HG03558 (cell line): ENCODE measurements at regions not wholly inside any gene's neighbourhood (a gene's known extent, or its start where the extent isn't known, plus 50 kb on each side); places are given as distances from the start of the nearest gene placed in this dataset.

Source experiments
- ATAC-seq: cut with Tn5 transposase; IDR thresholded peaks from one replicate; pipeline ENCODE4 v1.9.1; 2021; ENCODE audit warnings: moderate number of reproducible peaks; ENCODE audit not compliant: unreplicated experiment; ENCODE audit errors: extremely low read depth

DNA sequence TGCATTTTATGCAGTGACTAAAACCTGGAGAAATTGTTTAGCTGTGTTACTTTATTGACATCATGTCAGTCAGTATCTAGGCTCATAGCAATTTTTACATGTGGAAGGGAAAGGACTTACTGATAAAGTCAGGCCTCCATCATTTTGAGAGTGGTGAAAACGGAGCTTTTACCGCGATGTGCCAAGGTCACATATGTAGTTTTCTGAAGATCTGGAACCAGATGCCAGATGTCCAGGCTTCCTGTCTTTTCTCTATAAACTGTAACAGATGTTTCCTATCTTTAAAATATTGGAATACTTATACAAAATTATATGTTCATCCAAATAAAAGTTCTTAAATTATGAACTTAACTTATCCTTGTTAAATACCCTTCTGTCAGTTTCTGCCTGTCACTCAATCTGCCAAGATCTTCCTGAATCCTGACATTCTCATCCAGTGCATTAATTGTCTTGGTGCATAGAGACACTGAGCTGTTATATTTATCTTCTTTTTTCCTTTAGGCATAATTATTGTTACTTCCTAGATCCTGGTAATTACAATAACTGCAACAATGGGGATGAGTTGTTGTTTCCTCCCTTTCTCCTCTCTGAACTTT is 1646.2 kb upstream of the TENM3 start:
- no peak for ATAC-seq

DNA sequence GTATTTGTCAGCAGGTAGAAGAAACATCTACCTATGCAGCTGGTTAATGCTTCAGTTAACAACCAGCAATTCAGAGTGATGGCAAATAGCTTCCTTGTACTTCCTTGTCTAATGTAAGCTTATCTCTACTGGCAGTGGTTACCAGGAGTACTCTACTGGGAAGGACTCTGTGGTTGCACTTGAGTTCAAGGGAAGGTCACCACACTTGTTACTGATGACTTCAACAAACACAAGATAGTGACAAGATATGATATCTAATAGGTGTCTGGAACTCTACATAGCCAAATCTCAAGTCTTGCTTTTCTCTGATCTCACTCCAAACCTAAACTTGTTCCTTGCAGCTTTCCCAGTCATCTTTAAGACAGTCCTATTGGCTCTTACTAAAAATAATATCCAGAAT is 1644.9 kb upstream of the TENM3 start:
- ATAC-seq: no peak

DNA sequence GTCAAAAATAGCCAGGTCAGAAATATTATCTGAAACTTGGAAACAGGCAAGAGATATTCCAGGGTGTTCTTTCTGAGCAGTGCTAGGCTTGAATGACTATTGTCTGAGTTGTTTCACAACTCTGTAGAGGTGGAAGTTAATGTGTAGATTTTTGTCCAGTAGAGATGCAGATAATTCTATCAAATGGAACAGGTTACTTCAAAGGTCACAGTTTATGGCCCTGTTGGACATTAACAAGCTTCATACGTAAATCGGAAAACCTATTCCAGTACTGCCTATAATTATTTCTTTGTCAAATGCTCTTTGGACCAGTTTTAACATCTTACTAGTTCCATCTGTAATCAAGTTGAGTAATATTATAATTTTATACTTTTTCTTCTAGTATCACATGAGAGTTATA is 1639.4 kb upstream of the TENM3 start:
- ATAC-seq: no peak

DNA sequence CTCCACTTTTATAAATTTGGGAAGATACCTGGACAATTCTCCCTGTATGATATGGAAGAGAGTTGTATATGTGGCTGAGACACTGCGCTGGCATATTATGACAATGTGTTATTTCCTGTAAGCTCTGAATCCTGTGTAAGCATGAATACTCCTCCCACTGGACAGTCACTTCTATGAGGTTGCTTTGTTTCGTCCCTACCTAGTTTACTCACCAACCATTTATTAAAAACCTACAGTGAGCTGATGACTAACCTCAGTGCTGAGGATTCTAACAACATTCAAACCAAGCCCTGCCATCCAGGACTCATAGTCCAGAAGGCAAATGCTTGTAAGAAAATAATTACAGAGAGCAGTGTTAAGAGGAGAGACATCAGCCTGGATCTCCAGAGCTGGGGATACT is 1632.9 kb upstream of the TENM3 start:
- no peak for ATAC-seq

DNA sequence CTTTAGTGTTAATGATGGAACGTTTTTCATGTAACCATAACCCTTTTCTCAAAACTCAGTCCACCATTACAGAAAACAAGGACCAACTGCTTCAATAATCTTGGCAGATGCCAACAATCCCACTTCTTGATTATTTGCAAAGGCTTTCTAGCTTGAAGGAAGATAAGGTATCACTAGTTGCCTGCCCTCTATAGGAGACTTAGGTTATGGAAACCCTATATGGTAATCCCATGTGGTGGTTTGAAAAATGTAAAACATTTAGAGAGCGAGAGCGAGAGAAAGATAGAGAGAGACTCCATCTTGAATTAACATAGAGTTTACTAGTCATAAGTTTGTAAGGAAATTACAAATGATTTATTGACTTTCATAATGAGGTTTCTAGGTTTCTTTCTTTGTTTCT is 1627.5 kb upstream of the TENM3 start:
- no peak for ATAC-seq

DNA sequence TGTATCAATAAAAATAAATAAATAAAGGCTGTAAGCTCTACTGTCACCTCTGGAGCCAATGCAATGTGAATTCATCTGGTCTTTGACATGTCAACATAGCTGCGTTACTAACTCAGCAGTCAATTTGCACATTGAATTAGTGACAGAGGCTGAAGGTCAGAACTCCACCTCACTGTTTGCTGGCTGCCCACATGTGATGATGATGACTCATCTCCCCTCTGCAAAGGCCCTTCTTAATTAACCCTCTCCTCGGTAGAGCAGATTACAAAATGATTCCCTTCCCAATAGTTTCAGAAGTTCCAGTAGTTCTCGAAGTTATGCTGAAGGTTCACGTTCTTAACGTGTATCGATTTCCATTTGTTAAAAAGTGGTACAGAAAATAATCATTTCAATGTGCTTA is 1626.0 kb upstream of the TENM3 start:
- no peak for ATAC-seq

DNA sequence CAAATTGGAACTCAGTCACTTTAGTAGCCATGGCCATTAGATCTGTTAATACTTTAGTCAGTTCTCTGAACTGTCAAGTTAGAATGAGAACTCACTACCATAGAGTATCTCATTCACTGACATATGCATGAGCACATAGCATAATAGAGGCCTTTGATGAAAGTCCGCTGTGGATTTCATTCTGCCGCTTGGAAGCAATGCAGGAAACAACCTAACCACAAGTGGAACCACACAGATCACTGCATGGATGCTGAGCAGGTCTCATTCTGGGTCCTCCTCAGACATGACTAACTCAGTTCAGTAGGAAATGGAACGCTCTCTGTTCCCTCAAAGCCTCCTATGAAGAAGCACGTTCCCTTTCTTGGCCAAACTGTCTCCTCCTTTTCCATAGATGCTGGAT is 1624.8 kb upstream of the TENM3 start:
- no peak for ATAC-seq

DNA sequence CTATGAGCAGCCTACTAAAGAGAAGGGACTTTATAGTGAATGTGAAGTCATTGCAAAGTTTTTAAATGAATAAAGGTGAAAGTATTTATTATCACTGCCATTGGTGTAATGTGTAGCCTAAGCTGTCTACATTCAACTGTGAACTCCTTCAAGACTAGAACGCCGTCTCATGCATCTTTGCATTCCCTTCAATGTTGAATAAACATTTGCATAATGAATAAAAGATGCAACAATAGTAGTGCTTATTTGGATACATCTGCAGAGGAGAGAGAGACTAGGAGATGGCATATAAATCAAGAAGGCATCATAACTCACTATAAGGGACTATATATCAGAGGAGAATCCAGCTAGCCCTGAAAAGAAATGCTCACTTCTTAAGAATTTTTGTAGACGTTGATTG is 1623.8 kb upstream of the TENM3 start:
- ATAC-seq: no peak

DNA sequence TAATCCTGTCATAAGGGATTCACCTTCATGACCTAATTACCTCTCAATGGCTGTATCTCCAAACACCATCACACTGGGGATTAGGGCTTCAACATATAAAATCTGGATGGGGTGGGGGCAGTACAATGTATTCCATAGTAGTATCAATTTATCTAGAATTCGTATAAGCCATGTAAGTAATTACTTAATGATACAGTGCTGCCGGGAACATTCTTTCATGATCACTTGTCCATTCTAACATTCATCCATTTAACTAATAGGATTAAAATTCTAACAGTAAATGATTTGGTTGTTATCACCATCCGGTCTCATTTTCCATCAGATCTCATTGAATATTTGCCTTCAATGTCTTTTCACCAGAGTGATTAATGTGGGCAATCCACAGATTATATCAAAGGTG is 1620.9 kb upstream of the TENM3 start:
- no peak for ATAC-seq

DNA sequence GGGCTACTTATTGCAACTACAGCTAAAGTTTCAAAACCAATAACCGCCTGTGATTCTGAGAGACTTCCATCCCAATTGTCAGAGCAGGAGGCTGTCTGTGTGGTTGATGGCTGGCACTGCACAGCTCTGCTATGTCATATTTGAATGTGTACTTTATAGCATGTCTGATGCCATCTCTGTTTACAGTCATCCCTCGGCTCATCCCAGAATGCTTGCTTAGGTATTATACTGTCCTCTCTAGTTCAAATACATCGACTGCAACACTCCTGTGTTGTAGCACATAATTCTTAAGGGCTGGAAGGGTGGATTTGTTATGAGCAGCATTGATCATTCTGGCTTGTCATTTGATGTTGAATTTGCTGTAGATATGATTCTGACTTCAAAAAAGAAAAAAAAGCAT is 1617.5 kb upstream of the TENM3 start:
- no peak for ATAC-seq

DNA sequence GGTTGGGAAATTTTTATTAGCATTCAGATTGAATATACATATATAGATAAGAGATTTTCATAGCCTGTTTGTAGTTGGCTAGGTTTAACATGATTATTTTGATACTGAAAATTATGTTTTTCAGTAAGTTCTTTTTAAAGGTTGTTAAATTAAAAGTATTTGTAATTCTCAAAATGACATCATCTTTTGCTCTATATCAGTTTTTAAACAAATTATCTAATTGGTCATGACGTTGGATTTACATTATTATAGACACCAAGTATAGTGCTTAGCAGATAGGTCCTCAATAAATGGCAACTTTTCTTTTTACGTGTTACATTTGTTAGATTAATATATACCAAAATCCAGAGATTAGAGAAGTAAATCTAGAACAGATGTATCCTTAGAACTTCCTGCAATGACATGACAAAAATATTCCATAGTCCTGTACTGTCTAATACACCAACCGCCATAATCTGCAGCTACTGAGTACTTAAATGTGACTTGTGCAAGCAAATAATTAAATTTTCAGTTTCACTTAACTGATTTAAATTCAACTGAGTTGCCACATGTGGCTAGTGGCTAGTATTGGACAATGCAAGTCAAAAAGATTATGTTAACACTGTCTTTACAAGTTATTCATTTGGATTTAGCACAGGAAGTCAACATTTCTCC is 1613.1 kb upstream of the TENM3 start:
- ATAC-seq: no peak

DNA sequence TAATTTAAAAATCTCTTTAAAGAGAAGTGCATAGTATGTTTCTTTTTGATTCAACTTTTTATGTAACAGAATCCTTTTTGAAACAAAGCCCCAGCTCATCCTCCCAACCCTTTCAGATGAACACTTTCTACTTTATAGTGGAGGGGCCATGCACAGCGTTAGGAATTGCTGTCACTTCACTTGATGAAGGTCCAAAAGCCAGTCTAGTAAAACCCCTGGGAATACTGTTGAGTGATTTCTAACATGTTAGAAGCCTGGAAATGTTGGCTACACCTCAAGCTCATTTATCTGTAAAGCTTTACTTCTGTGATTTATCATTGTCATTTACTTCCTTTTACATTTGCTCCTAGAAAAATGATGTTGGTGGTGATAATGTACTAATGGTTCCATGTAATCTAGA is 1608.9 kb upstream of the TENM3 start:
- no peak for ATAC-seq

DNA sequence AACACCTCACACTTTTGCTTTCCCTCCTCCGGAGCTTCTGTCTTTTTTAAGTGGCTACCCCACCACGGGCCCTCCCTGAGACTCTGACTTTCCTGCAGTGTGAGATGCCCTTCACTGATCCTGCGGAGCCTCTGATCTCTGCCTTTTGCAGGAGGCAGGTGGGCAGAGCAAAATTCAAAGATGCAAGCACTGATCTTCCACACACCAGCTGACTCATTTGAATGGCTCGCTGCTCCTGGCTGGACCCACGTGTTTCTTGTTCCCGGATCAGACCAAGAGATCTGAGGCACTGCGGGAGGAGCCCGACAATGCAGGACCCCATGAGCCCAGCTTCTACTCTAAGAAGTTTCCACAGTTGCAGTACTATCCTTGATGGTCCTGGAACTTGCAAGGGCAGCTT is 1607.9 kb upstream of the TENM3 start:
- no peak for ATAC-seq

DNA sequence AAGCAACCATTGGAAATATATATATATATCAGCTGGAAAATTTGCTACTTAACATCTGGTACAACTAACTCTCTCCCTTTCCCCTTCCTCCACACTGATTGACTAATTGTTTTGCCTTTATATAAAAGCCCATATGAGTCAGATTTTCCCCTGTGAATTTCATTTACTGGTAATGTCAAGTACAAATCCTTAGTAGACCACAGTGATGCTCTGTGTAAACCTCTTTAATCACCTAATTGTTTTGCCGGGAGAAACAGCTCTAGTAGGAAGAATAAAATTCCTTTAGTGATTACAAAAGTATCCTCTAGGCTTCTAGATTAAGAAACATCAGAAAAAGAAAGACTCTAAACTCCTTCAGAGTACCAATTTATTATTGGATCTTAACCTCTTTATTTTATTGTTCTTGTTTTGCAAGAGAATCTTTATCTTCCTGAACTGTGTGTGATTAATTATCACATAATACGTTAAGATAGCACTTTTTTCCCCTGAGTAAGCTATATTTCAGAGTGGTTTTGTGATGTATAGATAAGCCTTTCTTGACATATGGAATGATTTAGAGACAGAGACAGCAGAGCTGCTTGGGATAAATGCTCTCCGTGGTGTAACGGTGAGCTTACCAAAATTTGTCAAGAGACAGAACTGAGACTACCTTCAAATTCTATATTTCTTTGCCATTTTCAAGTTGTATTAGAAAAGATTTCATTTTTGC is 1606.4 kb upstream of the TENM3 start:
- ATAC-seq: no peak

DNA sequence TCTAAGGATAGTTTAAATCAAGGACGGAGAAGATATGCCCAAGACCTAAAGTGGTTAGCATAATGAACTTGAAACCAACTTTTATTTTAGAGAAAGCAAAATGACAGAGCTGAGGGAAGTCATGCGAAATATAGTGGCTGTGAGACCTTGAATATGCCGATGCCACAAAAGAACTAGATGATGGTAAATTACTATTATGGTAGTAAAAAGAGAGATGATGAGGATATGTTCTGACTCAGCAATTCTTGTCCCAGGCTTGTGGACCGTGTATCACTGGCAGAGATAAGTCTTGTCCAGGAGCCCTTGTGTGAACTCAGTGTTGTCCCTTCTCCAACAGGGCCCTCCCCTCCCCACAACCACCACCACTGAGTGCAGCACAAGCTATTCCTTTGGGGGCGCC is 1605.6 kb upstream of the TENM3 start:
- no peak for ATAC-seq

DNA sequence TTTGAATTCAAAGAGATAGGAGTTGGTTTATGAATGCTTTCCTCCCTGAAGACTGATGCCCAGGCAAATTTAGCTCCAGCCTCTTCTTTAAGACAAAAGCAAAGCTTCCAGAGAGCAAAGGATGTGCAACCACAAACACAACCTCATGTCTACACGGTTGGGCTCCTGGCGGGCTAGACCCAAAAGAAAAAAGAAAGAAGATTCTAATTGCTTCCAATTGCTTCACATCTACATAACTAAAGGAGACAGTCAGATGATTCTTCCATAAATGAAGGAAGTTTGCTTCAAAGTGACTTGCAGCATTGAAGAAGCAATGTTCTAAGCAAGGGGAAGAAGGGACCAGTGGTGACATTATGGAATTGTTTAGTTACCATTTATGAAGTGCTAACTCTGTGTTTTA is 1603.0 kb upstream of the TENM3 start:
- no peak for ATAC-seq

DNA sequence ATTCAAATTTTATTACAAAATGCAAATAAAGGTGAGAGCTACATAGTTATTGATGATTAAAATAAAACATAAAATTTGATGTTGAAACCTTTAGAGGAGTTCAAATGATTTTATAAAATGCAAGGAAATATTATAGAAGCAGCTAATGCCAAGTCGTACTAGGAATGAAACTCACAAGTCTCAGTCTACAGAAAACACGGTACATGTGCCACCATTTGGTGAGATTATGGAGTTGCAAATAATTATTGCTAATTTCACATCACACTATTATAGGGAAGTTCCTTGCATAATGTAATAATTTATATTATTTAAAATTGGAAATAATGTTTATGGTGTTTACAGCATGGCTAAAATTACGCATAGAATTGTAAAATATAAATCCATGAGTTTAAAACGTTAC is 1601.7 kb upstream of the TENM3 start:
- ATAC-seq: no peak

DNA sequence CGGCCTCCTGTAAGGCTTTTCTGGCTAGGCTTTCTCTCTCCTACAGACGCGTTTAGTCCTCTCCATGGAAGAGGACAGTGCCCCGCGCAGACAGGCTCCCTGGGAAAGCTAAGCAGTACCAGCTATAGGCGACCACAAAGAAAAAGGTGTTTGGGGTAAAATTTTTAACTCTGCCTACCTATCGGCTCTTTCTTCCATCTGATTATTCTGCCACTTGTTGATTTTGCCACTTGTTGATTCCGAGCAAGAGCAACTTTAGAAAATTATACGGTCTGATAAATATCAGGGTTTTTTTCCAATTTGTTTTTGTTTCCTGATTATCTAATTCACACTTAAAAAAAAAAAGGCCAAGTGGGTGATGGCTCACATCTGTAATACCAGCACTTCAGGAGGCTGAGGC is 1600.5 kb upstream of the TENM3 start:
- ATAC-seq: no peak

DNA sequence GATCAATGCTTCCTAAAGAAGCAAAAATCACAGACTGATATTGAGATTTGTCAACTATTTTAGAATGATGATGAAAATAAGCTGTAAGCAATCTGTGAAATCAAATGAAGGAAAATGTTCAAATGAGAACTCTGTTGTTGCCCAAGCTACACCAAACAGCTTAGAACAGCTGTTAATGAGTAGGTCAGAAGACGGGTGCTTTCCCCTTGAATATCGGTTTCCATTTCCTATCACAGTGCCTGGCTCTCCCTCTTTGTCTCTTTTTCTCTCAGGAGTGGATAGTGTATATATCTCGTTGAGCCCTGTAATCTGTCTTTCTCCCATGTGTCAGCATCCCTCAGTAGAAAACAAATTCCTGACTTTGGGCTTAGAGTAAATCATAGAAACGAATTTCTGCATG is 1592.9 kb upstream of the TENM3 start:
- no peak for ATAC-seq

DNA sequence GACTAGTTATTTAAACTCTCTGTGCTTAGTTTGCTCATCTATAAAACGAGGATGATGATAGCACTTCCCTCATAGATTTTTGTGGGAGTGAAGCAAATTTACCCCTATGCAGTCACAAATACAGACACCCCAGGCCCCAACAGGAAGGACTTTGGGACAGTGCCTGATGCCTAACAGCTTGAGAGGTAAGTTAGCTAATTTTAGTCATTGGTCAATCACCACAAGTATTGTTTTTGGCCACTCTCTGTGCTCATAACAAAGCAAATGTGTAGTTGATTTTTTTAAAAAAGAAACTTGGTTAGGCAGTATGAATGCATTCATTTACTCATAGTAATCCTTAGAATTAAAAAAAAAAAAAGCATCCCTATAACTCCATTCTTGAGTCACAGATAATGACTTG is 1590.7 kb upstream of the TENM3 start:
- ATAC-seq: no peak

DNA sequence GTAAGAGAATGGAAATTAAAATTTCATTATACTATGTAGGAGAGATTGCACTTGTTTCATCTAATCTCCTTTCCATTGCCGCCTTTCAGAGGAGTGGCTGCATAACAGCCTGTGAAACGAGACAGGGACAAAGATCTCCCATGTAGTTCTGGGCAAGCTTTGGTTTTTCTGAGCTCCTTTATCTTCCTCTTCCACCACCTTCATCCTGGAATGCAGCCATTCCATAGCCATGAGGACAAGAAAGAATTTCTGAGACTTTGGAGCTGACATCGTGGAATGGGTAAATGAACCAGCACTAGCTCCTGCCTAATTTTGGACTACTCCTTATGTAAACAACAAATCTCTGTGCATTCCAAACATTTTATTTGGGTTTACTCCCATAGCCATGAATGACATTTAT is 1587.3 kb upstream of the TENM3 start:
- no peak for ATAC-seq

DNA sequence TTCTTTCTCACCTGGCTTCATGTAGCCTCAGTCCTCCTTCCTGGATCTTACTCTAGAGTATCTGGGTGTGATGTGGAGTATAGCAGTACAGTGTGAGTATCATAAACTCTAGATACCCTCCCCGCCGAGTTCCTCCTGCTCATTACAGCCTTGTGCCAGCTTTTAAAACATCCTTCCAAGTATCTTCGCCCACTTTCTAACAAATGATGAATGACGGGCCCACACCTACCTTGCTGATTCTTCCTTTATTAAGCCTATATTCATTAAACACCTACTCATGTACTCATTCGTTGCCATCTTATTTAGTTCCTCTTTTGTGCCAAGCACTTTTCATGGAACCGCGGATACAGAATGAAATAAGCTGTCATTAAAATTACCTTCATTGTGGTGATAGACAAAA is 1585.3 kb upstream of the TENM3 start:
- no peak for ATAC-seq
